Keratinocyte (primary cell): ENCODE measurements at regions not wholly inside any gene's neighbourhood (a gene's known extent, or its start where the extent isn't known, plus 50 kb on each side); places are given as distances from the start of the nearest gene placed in this dataset.

Source experiments
- DNase-seq: peaks from one replicate; pipeline ENCODE4 v3.0.0-alpha.2; 2011; ENCODE audit warnings: low read depth, missing footprints, low spot score
- FAIRE-seq: peaks from 2 replicates; lab custom pipeline; 2011; peaks lifted over from hg19 to GRCh38; lab: Jason Lieb, UNC
- H2AFZ ChIP-seq: 2 replicates; pipeline ENCODE4 v1.6.0; 2012; ENCODE audit warnings: low read length, control low read depth, inconsistent platforms; ENCODE audit not compliant: control insufficient read depth
- H3K27ac ChIP-seq: 2 replicates; pipeline ENCODE4 v1.5.1; 2011; ENCODE audit warnings: low read length; ENCODE audit not compliant: control insufficient read depth, insufficient read depth
- H3K27me3 ChIP-seq: 3 replicates; pipeline ENCODE4 v1.6.0; 2011; ENCODE audit warnings: low read length; ENCODE audit not compliant: control insufficient read depth, insufficient read depth; ENCODE audit errors: extremely low read depth
- H3K36me3 ChIP-seq, 2 experiments: 2 replicates in 1 of 2; 3 replicates in 1 of 2; pipeline ENCODE4 v1.5.1; 2011; ENCODE audit warnings: low read length in 2 of 2, mild to moderate bottlenecking in 1 of 2; ENCODE audit not compliant: control insufficient read depth in 2 of 2, insufficient read depth in 2 of 2; ENCODE audit errors: extremely low read depth in 1 of 2
- H3K4me1 ChIP-seq: 3 replicates; pipeline ENCODE4 v1.5.1; 2011; ENCODE audit warnings: low read length; ENCODE audit not compliant: control insufficient read depth, insufficient read depth; ENCODE audit errors: extremely low read depth
- H3K4me2 ChIP-seq: 3 replicates; pipeline ENCODE4 v1.6.0; 2011; ENCODE audit warnings: low read depth, low read length; ENCODE audit not compliant: control insufficient read depth, insufficient read depth; ENCODE audit errors: extremely low read depth
- H3K4me3 ChIP-seq, 3 experiments: fragments of 200-600 bp in 1 of 3; sonication (generic) in 1 of 3; 2 replicates in 2 of 3; 3 replicates in 1 of 3; pipeline ENCODE4 v1.5.1; 2011 to 2016; ENCODE audit warnings: low read length in 3 of 3, mild to moderate bottlenecking in 3 of 3, control low read depth in 2 of 3, inconsistent platforms in 1 of 3, low read depth in 1 of 3, mixed read lengths in 1 of 3, mixed run types in 1 of 3, moderate library complexity in 1 of 3; ENCODE audit not compliant: control insufficient read depth in 2 of 3, insufficient read depth in 2 of 3; ENCODE audit errors: extremely low read depth in 1 of 3
- H3K79me2 ChIP-seq: 2 replicates; pipeline ENCODE4 v1.6.0; 2012; ENCODE audit warnings: low read length; ENCODE audit not compliant: control insufficient read depth, insufficient read depth
- H3K9ac ChIP-seq: 3 replicates; pipeline ENCODE4 v1.6.0; 2011; ENCODE audit warnings: low read length; ENCODE audit not compliant: control insufficient read depth, insufficient read depth; ENCODE audit errors: extremely low read depth
- H3K9me1 ChIP-seq: 3 replicates; pipeline ENCODE4 v1.6.0; 2011; ENCODE audit warnings: low read length; ENCODE audit not compliant: control insufficient read depth, insufficient read depth; ENCODE audit errors: extremely low read depth
- H3K9me3 ChIP-seq: 2 replicates; pipeline ENCODE4 v1.5.1; 2012; ENCODE audit warnings: low read depth, low read length; ENCODE audit not compliant: control insufficient read depth
- H4K20me1 ChIP-seq: 3 replicates; pipeline ENCODE4 v1.6.0; 2011; ENCODE audit warnings: low read length; ENCODE audit not compliant: control insufficient read depth, insufficient read depth; ENCODE audit errors: extremely low read depth
- CTCF ChIP-seq, 3 experiments: IDR thresholded peaks in 1 of 3; conservative IDR thresholded peaks in 1 of 3; optimal IDR thresholded peaks in 1 of 3; 2 replicates in 2 of 3; 3 replicates in 1 of 3; pipeline versions ENCODE3 to v1.5.1; 2011; ENCODE audit warnings: low read length in 3 of 3, mild to moderate bottlenecking in 3 of 3, moderate library complexity in 2 of 3, control low read depth in 1 of 3, inconsistent platforms in 1 of 3; ENCODE audit not compliant: insufficient read depth in 2 of 3; ENCODE audit errors: extremely low read depth in 1 of 3
- EZH2 ChIP-seq: IDR thresholded peaks from one replicate; pipeline ENCODE4 v1.6.1; 2012; ENCODE audit warnings: inconsistent platforms, mild to moderate bottlenecking, low read length, moderate library complexity
- dilution Hi-C: fragments of 300-500 bp; cut with MboI; formaldehyde crosslinking; loops from one replicate; pipeline ENCODE4 v1.7.0; 2020; ENCODE audit warnings: low sequenced_read_pairs; ENCODE audit not compliant: extremely low pct_ligation_motif_present

GRCh38 chr20:11677836-11678235, 239.9 kb upstream of the BTBD3 start:
- DNase-seq (no peak), FAIRE-seq (no peak)
- Histone ChIP-seq H3K9ac (no peak overlapping the region), H3K27ac (no peak overlapping the region), H3K9me1 (no peaks in the 10 kb centered on the region), H3K4me2 (no peak overlapping the region), H2AFZ (no peak overlapping the region), H3K27me3 (no peaks in the 10 kb centered on the region), H3K4me1 (no peaks in the 10 kb centered on the region), H4K20me1 (no peaks in the 10 kb centered on the region), H3K79me2 (no peaks in the 10 kb centered on the region), H3K9me3 (no peaks in the 10 kb centered on the region), H3K4me3 (no peak overlapping the region), H3K36me3 (no peaks in the 10 kb centered on the region)
- dilution Hi-C loops: no loop called here
- TF ChIP-seq CTCF (optimal IDR thresholded peaks at IDR 0.05 in 1 of 3, IDR thresholded peaks at IDR 0.05 in 1 of 3, conservative IDR thresholded peaks at IDR 0.05 in 1 of 3; ENCODE audit: extremely low read depth in 1 of 3, insufficient read depth in 2 of 3, low read length in 3 of 3): no peak
- no peak for TF ChIP-seq EZH2

GRCh38 chr20:11682285-11682684, 235.4 kb upstream of the BTBD3 start:
- TF ChIP-seq CTCF (optimal IDR thresholded peaks at IDR 0.05 in 1 of 3, IDR thresholded peaks at IDR 0.05 in 1 of 3, conservative IDR thresholded peaks at IDR 0.05 in 1 of 3; ENCODE audit: extremely low read depth in 1 of 3, insufficient read depth in 2 of 3, low read length in 3 of 3) (no peak), EZH2 (no peak)
- Histone ChIP-seq H3K4me1 (no peaks in the 10 kb centered on the region), H3K36me3 (no peaks in the 10 kb centered on the region), H3K27me3 (peaks cover 17% of the 10 kb centered on the region), H2AFZ (no peak overlapping the region), H3K9ac (no peak overlapping the region), H3K27ac (no peak overlapping the region), H3K9me1 (no peaks in the 10 kb centered on the region), H3K4me3 (no peak overlapping the region), H3K79me2 (no peaks in the 10 kb centered on the region), H3K4me2 (no peak overlapping the region), H4K20me1 (no peaks in the 10 kb centered on the region), H3K9me3 (no peaks in the 10 kb centered on the region)
- dilution Hi-C loops: no loop called here
- DNase-seq (no peak), FAIRE-seq (no peak)
